GM19351 (cell line): ENCODE measurements at regions not wholly inside any gene's neighbourhood (a gene's known extent, or its start where the extent isn't known, plus 50 kb on each side); places are given as distances from the start of the nearest gene placed in this dataset.

Source experiments
- ATAC-seq: cut with Tn5 transposase; IDR thresholded peaks from one replicate; pipeline ENCODE4 v1.9.1; 2021; ENCODE audit warnings: mild to moderate bottlenecking, moderate library complexity; ENCODE audit not compliant: unreplicated experiment

DNA sequence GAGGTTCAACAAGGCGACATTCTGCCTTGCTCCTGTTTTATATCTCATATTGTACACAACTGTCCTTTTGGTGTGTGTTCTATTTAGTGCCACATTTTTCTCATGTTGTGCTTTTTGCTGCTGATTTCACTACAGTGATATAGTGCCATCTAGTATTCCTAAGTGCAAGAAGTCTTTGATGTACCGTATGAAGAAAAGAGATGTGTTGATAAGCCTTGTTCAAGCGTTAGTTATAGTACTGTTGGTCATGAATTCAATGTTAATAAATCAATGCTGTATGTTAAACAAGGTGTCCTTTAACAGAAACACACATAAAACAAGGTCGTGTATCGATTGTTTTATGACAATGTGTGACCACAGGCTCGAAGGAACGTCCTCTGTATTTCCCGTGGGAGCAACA is 939.4 kb downstream of the GATA3 start:
- ATAC-seq = no peak

DNA sequence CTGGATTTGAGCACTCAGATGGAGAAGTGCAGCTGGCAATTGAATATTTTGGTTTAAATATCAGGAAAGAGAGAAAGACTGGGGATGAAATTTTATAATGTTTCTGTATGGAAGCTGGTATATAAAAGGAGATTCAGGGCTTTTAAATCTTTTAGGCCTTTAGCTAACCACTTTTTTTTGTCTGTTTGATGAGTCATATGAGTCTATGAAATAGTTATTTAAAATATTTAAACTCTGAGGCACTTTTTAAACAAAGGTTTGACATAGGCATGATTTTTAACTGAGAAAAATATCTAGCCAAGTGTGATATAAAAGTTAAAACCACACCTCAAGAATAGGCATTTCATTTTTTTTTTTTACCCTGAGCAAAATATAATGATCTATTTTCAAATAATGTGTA is 944.3 kb downstream of the GATA3 start:
- ATAC-seq = no peak

DNA sequence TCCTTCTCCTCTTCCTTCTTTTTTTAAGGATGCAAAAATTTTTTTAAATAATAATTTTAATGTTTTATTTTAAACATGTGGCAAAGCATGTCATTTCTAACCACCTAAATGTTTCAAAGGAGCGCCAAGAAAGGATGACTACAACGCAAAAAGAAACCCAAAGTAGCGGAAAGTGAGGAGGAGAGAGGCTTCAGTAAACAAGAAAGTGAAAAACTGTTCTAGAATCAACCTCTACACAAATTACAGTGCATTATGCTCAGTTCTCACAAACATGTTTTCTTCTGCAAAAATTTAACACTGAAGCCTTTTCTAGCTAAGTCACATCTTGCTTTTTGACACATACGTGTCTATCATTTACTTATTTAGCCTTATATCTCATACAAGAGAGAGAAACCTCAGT is 948.6 kb downstream of the GATA3 start:
- ATAC-seq = no peak

DNA sequence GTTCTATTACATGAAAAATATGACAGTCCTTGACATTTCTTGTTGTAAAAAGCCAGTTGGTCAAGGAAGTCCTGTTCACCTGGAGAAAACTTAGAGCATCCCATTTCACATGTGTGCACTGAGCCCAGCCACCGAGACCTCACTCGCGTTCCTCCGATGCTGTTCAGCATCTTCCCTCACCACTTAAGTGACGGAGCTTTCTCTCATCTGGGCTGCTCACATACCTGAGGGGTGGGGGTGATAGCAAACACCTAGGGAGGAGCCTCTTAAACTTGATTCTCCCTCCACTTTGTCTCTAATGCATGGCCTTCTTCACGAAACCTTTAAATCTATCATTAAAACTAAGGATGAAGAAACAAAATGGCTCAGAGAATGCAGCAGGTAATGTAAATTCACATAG is 950.2 kb downstream of the GATA3 start:
- no peak for ATAC-seq

- ATAC-seq = no peak
These were observed 955.0 kb downstream of the GATA3 start for GRCh38 chr10:9009505-9009904.

DNA sequence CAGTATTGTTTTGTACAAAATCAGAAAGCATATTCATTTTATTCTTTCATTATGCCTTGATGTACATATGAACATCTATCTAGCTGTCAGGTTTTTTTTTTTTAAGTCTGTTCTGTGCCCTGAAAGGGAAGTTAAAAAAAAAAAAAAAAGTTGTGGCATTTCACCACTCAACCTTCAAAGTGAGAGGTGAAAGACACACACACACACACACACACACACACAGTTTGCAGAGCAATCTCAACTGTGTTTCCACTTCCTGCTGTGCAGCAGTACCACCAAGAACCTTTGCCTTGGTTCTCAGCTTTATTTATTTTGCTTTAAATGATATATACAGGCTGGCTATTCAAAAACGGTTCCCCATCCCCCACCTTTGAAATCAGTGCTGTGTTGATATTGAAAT is 955.6 kb downstream of the GATA3 start:
- no peak for ATAC-seq

DNA sequence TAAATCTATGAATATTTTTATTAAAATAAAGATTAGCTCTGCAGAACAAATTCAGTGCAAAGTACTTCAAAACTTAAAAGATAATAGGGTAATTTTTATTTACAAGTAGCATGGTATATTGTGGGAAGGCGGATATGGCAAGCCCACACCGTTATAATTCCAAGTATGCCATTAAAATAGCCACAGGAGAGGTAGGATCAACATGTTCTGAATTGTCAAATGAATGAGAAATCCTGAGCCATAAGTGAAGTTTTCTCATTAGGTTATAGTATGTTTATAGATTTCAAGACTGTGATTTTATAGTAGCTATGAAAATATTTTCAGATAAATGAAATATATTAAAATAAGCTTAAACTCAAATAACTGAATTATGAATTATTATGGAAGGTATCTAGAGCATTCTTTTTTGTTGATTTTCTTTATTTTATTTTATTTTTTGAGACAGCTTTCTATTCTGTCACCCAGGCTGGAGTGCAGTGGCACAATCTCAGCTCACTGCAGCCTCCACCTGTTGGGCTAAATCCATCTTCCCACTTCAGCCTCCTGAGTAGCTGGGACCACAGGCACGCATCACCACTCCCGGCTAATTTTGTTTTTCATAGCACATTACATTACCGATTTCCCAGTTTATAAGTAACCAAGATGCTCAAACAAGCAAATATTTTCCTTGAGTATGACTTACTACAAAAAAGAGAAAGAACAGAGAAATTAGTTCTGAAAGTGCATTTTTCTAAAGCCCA is 956.6 kb downstream of the GATA3 start:
- no peak for ATAC-seq

GRCh38 chr10:9012312-9012711 is 957.8 kb downstream of the GATA3 start:
- no peak for ATAC-seq

- ATAC-seq = no peak
These were observed 960.5 kb downstream of the GATA3 start for GRCh38 chr10:9015005-9015404.

GRCh38 chr10:9015447-9015846 is 961.0 kb downstream of the GATA3 start:
- ATAC-seq = no peak

DNA sequence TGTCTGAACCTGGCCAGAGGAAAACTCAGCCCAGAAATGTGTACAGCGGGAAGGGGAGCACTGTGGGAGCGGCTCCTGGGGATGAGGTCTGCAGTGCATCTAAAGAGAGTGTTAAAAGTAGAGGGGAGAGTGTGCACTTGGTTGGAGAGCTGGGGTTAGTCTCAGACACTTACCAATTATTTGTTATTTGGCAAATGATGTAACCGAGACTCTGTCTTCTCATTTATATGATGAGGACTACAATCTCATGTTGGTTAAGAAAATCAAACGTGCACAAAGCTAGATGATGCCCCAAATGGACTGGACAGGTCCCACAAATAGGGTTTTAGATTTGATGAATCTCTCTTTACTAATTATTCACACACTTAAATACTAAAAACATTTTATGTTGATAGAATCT is 962.4 kb downstream of the GATA3 start:
- ATAC-seq = no peak

DNA sequence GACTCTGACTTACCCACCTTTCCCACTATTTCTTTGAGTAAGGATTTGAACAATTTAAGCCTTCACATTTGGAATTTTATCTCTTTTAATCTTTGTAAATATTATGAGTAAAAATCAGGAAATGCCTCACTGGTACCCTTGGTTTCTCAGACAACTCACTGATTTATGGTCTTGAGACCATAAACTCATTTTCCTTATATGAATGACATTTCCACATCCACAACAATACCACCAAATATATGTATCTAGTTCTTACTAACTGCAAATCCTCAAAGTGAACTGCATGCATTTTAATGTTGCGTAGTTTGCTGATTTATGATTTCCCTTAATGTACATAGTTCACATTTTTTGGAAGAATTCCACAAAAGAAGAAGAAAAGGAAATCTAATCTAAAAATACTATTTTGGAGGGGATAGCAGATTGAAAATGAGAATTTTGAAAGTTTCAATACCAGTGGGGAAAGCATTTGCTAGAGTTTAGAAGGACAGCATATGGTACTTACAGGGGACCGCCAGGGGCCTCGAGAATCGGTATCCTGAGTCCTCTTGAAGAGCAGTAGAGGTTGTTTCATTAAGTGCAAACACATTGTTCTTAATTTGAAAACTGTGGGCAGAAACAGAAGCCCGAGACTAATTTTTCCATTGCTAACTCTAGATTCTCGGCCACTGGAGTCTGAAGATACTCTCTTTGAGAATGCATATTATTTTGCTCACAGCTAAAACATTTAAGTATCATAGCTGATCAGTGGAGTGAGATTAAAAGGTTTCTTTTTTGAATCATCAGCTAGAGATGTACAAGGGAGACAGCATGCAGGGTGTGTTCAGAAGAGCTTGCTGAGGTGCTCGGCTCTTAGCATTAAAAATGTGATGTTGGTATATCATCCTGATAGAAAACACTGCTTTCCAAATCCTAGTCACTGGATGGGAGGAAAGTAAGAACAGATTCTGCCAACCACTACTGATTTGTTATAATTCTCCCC is 964.0 kb downstream of the GATA3 start:
- ATAC-seq = no peak

DNA sequence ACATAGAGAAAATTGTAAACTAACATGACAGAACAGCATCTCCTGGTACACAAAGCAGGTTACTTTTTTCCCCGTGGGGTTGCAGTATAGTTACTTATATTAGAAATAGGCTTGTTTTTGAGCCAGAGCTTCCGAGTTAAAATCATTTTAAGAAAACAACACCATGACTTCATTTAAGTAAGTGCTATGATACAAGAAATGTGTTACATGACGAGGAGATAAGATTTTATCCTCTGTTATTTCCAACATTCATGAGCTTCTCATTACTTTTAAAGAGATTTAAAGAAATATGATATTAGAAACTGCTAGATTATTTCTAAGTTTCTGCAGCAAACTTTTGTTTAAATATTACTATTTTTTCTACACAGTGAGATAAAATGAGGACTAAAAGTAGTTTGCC is 968.7 kb downstream of the GATA3 start:
- ATAC-seq = no peak

DNA sequence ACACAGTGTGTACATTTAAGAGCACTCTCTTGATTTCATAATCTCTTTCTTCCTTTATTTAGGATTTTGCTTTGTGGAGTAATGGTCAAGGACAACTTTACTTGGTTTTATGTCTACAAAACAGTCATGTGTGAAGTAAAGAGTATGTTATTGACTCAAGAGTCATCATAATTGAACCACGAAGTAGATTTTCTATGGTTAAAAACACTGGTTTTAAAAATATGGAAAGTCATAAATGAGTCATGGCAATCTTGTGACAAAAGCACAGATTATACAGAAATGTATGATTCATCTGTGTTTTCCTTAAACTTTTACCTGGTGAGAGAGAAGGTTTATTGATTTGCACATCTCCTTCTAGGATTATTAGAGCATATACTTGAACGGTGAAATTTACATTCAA is 969.7 kb downstream of the GATA3 start:
- ATAC-seq = no peak

DNA sequence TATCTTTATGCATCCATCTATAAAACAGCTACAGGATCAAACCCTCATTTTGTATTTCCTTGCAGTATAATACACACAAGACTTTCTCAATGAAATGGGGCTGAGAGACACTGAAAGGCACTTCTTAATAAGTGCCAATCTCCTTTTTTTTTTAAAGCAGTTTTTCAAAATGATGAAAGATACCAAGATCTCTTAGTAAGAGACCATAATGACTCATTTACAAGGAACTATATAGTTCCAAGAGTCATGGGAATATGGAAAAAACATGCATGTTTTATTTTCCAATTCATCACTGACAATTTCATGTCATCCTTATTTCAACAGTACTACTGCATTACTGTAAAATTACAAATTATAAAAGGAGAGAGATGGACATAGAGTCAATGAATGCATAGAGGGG is 973.7 kb downstream of the GATA3 start:
- ATAC-seq = no peak

- no peak for ATAC-seq
These were observed 980.9 kb downstream of the GATA3 start for GRCh38 chr10:9035355-9035754.

GRCh38 chr10:9036711-9037204 is 982.3 kb downstream of the GATA3 start:
- ATAC-seq = no peak

- ATAC-seq = no peak
These were observed 983.7 kb downstream of the GATA3 start for GRCh38 chr10:9038146-9038714.

DNA sequence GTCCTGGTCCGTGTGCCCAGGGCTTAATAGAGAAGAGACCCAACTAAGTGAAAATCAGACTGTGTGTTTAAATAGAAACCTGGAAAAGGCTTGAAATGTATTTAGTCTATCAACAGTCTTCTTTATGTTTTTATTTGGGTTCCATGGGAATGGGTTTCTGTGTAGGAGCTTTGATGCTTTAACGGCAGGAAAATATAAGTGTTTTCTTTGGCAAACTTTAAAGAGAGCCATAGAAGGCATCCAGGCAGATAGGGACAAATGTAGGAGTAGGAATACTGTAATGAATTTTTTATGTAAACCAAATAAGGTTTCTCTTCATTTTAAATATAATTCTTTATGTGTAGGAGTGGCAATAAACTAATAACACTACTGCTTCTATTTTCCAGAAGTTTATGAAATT is 989.0 kb downstream of the GATA3 start:
- ATAC-seq = no peak

GRCh38 chr10:9045311-9045710 is 990.8 kb downstream of the GATA3 start:
- no peak for ATAC-seq

DNA sequence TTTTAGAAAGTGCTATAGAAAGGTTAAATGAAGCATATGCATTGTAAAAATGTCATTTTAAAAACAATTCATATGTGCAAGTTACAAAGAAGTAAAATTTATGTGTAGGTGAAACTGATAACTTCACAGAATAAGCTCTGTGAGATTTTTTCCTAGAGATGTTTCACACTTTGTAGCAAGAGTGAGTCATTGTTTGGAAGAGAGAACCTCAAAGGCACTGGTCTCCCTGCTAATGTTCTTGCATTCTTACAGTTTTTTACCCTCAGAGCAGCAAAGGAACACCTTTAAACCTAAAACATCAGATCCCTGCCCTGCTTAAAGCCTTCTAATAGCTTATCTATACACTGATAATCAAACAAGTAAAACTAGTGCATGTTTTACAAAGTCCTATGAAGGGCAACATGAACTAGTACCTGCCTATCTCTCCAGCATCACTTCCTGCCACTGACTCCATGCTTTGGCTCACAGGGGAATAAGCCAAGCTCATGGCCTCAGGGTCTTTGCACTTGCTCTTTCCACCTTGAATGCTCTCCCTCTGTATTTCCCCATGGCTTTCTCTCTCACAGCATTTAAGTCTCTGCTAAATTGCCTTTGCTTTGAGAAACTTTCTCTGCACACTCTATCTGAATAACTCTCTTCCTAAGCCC is 997.0 kb downstream of the GATA3 start:
- no peak for ATAC-seq
